ENCODE measurements at regions not wholly inside any gene's neighbourhood (a gene's known extent, or its start where the extent isn't known, plus 50 kb on each side); places are given as distances from the start of the nearest gene placed in this dataset.

GRCh38 chr9:29060041-29060440, 1486.8 kb upstream of the C9orf72 start:
- Histone ChIP-seq H3K4me2 (ENCODE audit: low read depth, low read length) (no peak overlapping the region), H2AFZ (ENCODE audit: low read length) (no peak overlapping the region), H4K20me1 (ENCODE audit: insufficient read depth, low read length) (no peaks in the 10 kb centered on the region), H3K4me1 (ENCODE audit: low read length) (no peaks in the 10 kb centered on the region), H3K27ac (ENCODE audit: low read length) (no peak overlapping the region), H3K9me2 (replicated peaks; ENCODE audit: insufficient read depth, low read length) (no peaks in the 10 kb centered on the region), H3K27me3 (replicated peaks; ENCODE audit: insufficient read depth, low read length) (no peaks in the 10 kb centered on the region), H3K36me3 (replicated peaks; ENCODE audit: insufficient read depth, low read length) (no peaks in the 10 kb centered on the region), H3F3A (ENCODE audit: insufficient read depth, low read length) (no peaks in the 10 kb centered on the region), H3K4me3 (ENCODE audit: low read length) (no peak overlapping the region), H3K9ac (ENCODE audit: low read length) (no peak overlapping the region), H3K9me3 (replicated peaks; ENCODE audit: insufficient read depth, low read length) (no peaks in the 10 kb centered on the region), H3K79me2 (ENCODE audit: low read length) (no peaks in the 10 kb centered on the region)
- DNase-seq = no peak
- TF ChIP-seq EZH2 (optimal IDR thresholded peaks at IDR 0.05; ENCODE audit: low read depth, low read length) (no peak), EZH2phosphoT487 (IDR thresholded peaks at IDR 0.05; ENCODE audit: low read length) (no peak), CTCF (IDR thresholded peaks at IDR 0.05; ENCODE audit: low read length) (no peak)

DNA sequence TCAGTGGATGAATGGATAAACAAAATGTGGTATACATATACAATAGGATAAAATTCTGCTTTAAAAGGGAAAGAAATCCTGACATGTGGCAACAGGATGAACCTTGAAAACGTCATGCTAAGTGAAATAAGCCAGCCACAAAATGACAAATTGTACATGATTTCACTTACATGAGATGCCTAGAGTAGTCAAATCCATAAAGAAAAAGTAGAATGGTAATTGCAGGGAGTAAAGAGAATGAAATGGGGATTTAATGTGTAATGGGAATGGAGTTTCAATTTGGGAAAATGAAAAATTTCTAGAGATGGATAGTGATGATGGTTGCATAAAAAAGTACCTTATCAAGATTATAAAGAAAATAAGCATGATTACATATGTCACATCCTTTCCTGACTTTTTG, 1489.2 kb upstream of the C9orf72 start:
- no peak overlapping the region for H3K27ac ChIP-seq (ENCODE audit: low read length)
- H2AFZ ChIP-seq (ENCODE audit: low read length) = no peak overlapping the region
- no peak for TF ChIP-seq EZH2 (optimal IDR thresholded peaks at IDR 0.05; ENCODE audit: low read depth, low read length)
- no peak for TF ChIP-seq CTCF (IDR thresholded peaks at IDR 0.05; ENCODE audit: low read length)
- no peak for TF ChIP-seq EZH2phosphoT487 (IDR thresholded peaks at IDR 0.05; ENCODE audit: low read length)
- no peaks in the 10 kb centered on the region for H3K9me3 ChIP-seq (replicated peaks; ENCODE audit: insufficient read depth, low read length)
- no peak overlapping the region for H3K4me3 ChIP-seq (ENCODE audit: low read length)
- no peaks in the 10 kb centered on the region for H3K79me2 ChIP-seq (ENCODE audit: low read length)
- no peaks in the 10 kb centered on the region for H4K20me1 ChIP-seq (ENCODE audit: insufficient read depth, low read length)
- H3K4me1 ChIP-seq (ENCODE audit: low read length) = no peaks in the 10 kb centered on the region
- no peak overlapping the region for H3K9ac ChIP-seq (ENCODE audit: low read length)
- no peaks in the 10 kb centered on the region for H3K27me3 ChIP-seq (replicated peaks; ENCODE audit: insufficient read depth, low read length)
- no peaks in the 10 kb centered on the region for H3K9me2 ChIP-seq (replicated peaks; ENCODE audit: insufficient read depth, low read length)
- no peak overlapping the region for H3K4me2 ChIP-seq (ENCODE audit: low read depth, low read length)
- DNase-seq = no peak
- no peaks in the 10 kb centered on the region for H3F3A ChIP-seq (ENCODE audit: insufficient read depth, low read length)
- no peaks in the 10 kb centered on the region for H3K36me3 ChIP-seq (replicated peaks; ENCODE audit: insufficient read depth, low read length)

GRCh38 chr9:29063031-29063430, 1489.8 kb upstream of the C9orf72 start:
- no peak overlapping the region for H3K4me3 ChIP-seq (ENCODE audit: low read length)
- no peaks in the 10 kb centered on the region for H3K36me3 ChIP-seq (replicated peaks; ENCODE audit: insufficient read depth, low read length)
- no peaks in the 10 kb centered on the region for H3F3A ChIP-seq (ENCODE audit: insufficient read depth, low read length)
- H3K4me1 ChIP-seq (ENCODE audit: low read length) = no peaks in the 10 kb centered on the region
- H3K9ac ChIP-seq (ENCODE audit: low read length) = no peak overlapping the region
- H3K9me2 ChIP-seq (replicated peaks; ENCODE audit: insufficient read depth, low read length) = no peaks in the 10 kb centered on the region
- TF ChIP-seq EZH2phosphoT487 (IDR thresholded peaks at IDR 0.05; ENCODE audit: low read length) = no peak
- no peak for TF ChIP-seq EZH2 (optimal IDR thresholded peaks at IDR 0.05; ENCODE audit: low read depth, low read length)
- TF ChIP-seq CTCF (IDR thresholded peaks at IDR 0.05; ENCODE audit: low read length) = no peak
- H3K27ac ChIP-seq (ENCODE audit: low read length) = no peak overlapping the region
- no peaks in the 10 kb centered on the region for H3K9me3 ChIP-seq (replicated peaks; ENCODE audit: insufficient read depth, low read length)
- H3K4me2 ChIP-seq (ENCODE audit: low read depth, low read length) = no peak overlapping the region
- H3K27me3 ChIP-seq (replicated peaks; ENCODE audit: insufficient read depth, low read length) = no peaks in the 10 kb centered on the region
- H2AFZ ChIP-seq (ENCODE audit: low read length) = no peak overlapping the region
- H3K79me2 ChIP-seq (ENCODE audit: low read length) = no peaks in the 10 kb centered on the region
- no peak for DNase-seq
- no peaks in the 10 kb centered on the region for H4K20me1 ChIP-seq (ENCODE audit: insufficient read depth, low read length)
